ENCODE measurements at regions not wholly inside any gene's neighbourhood (a gene's known extent, or its start where the extent isn't known, plus 50 kb on each side); places are given as distances from the start of the nearest gene placed in this dataset.

GRCh38 chr20:11447371-11448100 lies 470.2 kb upstream of the BTBD3 start:
- no peak overlapping the region for H3K4me3 ChIP-seq
- intact Hi-C loops (cut with DNase I), result no loop called here
- TF ChIP-seq POLR2AphosphoS5 (IDR thresholded peaks at IDR 0.05) (no peak), EP300 (IDR thresholded peaks at IDR 0.05) (no peak), POLR2A (IDR thresholded peaks at IDR 0.05; ENCODE audit: low read depth) (no peak), CTCF (IDR thresholded peaks at IDR 0.05) (no peak)
- H3K36me3 ChIP-seq, result no peaks in the 10 kb centered on the region
- no peaks in the 10 kb centered on the region for H3K27me3 ChIP-seq
- no peak overlapping the region for H3K27ac ChIP-seq (replicated peaks in 1 of 4)
- no peaks in the 10 kb centered on the region for H3K9me3 ChIP-seq
- DNase-seq (ENCODE audit: extremely low spot score), result no peak
- H3K4me1 ChIP-seq, result no peaks in the 10 kb centered on the region
- WGBS, result 44% methylated on average over 5 of the region's 5 CpGs

DNA sequence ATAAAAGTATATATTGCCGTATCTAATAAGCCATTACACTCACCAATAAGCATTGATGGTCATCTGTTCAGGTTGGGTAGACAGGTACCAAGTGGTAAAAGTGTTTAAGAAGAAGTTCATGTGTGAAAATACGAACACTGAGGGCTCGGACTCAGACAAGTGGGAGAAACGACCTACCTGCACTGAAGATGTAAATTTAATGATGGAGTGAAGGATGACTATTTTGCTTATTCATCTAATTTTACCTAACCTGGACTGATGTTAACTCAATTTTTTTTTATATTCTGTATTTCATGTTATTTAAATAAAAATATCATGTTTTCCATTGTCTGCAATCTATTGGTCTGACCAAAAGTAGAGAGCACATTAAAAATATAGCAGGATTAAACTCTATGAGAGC lies 469.1 kb upstream of the BTBD3 start:
- TF ChIP-seq CTCF (IDR thresholded peaks at IDR 0.05) (no peak), EP300 (IDR thresholded peaks at IDR 0.05) (no peak), POLR2A (IDR thresholded peaks at IDR 0.05; ENCODE audit: low read depth) (no peak), POLR2AphosphoS5 (IDR thresholded peaks at IDR 0.05) (no peak)
- DNase-seq (ENCODE audit: extremely low spot score), result no peak
- no peaks in the 10 kb centered on the region for H3K27me3 ChIP-seq
- no peak overlapping the region for H3K27ac ChIP-seq (replicated peaks in 1 of 4)
- 88% methylated on average over 4 of the region's 4 CpGs for WGBS
- no peaks in the 10 kb centered on the region for H3K4me1 ChIP-seq
- intact Hi-C loops (cut with DNase I), result no loop called here
- no peak overlapping the region for H3K4me3 ChIP-seq
- H3K36me3 ChIP-seq, result no peaks in the 10 kb centered on the region
- H3K9me3 ChIP-seq, result no peaks in the 10 kb centered on the region

- 42% methylated on average over 7 of the region's 7 CpGs for WGBS
These were observed 465.9 kb upstream of the BTBD3 start for GRCh38 chr20:11451793-11452291.

GRCh38 chr20:11452326-11452725 lies 465.4 kb upstream of the BTBD3 start:
- no peaks in the 10 kb centered on the region for H3K9me3 ChIP-seq
- intact Hi-C loops (cut with DNase I), result no loop called here
- 75% methylated on average over 6 of the region's 6 CpGs for WGBS
- no peaks in the 10 kb centered on the region for H3K36me3 ChIP-seq
- DNase-seq (ENCODE audit: extremely low spot score), result no peak
- H3K27me3 ChIP-seq, result no peaks in the 10 kb centered on the region
- no peaks in the 10 kb centered on the region for H3K4me1 ChIP-seq
- no peak overlapping the region for H3K27ac ChIP-seq (replicated peaks in 1 of 4)
- TF ChIP-seq EP300 (IDR thresholded peaks at IDR 0.05) (no peak), POLR2A (IDR thresholded peaks at IDR 0.05; ENCODE audit: low read depth) (no peak), CTCF (IDR thresholded peaks at IDR 0.05) (no peak), POLR2AphosphoS5 (IDR thresholded peaks at IDR 0.05) (no peak)
- H3K4me3 ChIP-seq, result no peak overlapping the region

More at GRCh38 chr20:11451793-11452291, 465.9 kb upstream of the BTBD3 start:
- no peaks in the 10 kb centered on the region for H3K4me1 ChIP-seq
- no peak overlapping the region for H3K27ac ChIP-seq (replicated peaks in 1 of 4)
- H3K27me3 ChIP-seq, result no peaks in the 10 kb centered on the region
- H3K9me3 ChIP-seq, result no peaks in the 10 kb centered on the region
- H3K4me3 ChIP-seq, result no peak overlapping the region
- no peaks in the 10 kb centered on the region for H3K36me3 ChIP-seq
- TF ChIP-seq CTCF (IDR thresholded peaks at IDR 0.05) (no peak), POLR2A (IDR thresholded peaks at IDR 0.05; ENCODE audit: low read depth) (no peak)
- no peak for DNase-seq (ENCODE audit: extremely low spot score)
- intact Hi-C loops (cut with DNase I), result no loop called here

GRCh38 chr20:11453430-11453829 lies 464.3 kb upstream of the BTBD3 start:
- DNase-seq (ENCODE audit: extremely low spot score), result no peak
- Histone ChIP-seq H3K9me3 (no peaks in the 10 kb centered on the region), H3K27me3 (no peaks in the 10 kb centered on the region), H3K36me3 (no peaks in the 10 kb centered on the region), H3K4me1 (no peaks in the 10 kb centered on the region), H3K27ac (replicated peaks in 1 of 4) (no peak overlapping the region), H3K4me3 (no peak overlapping the region)
- intact Hi-C loops (cut with DNase I), result no loop called here
- 88% methylated on average over 2 of the region's 2 CpGs for WGBS
- TF ChIP-seq POLR2A (IDR thresholded peaks at IDR 0.05; ENCODE audit: low read depth) (no peak), POLR2AphosphoS5 (IDR thresholded peaks at IDR 0.05) (no peak), EP300 (IDR thresholded peaks at IDR 0.05) (no peak), CTCF (IDR thresholded peaks at IDR 0.05) (no peak)
